ENCODE measurements at regions not wholly inside any gene's neighbourhood (a gene's known extent, or its start where the extent isn't known, plus 50 kb on each side); places are given as distances from the start of the nearest gene placed in this dataset.

GRCh38 chr16:62644030-62644812 is 608.0 kb upstream of the CDH8 start:
- DNase-seq (ENCODE audit: low spot score): no peak

- DNase-seq (ENCODE audit: low spot score): no peak
These were observed 606.4 kb upstream of the CDH8 start for GRCh38 chr16:62642677-62643076.

- DNase-seq (ENCODE audit: low spot score): no peak
These were observed 603.7 kb upstream of the CDH8 start for GRCh38 chr16:62639890-62640289.

- DNase-seq (ENCODE audit: low spot score): no peak
These were observed 603.0 kb upstream of the CDH8 start for GRCh38 chr16:62638964-62639870.

GRCh38 chr16:62638324-62638911 is 602.2 kb upstream of the CDH8 start:
- DNase-seq (ENCODE audit: low spot score): no peak

GRCh38 chr16:62625326-62625725 is 589.1 kb upstream of the CDH8 start:
- DNase-seq (ENCODE audit: low spot score): no peak

- no peak for DNase-seq (ENCODE audit: low spot score)
These were observed 584.0 kb upstream of the CDH8 start for GRCh38 chr16:62620275-62620674.

GRCh38 chr16:62615526-62615925 is 579.3 kb upstream of the CDH8 start:
- DNase-seq (ENCODE audit: low spot score): no peak

GRCh38 chr16:62610291-62610690 is 574.1 kb upstream of the CDH8 start:
- no peak for DNase-seq (ENCODE audit: low spot score)

GRCh38 chr16:62602790-62603189 is 566.6 kb upstream of the CDH8 start:
- no peak for DNase-seq (ENCODE audit: low spot score)

- no peak for DNase-seq (ENCODE audit: low spot score)
These were observed 561.6 kb upstream of the CDH8 start for GRCh38 chr16:62597875-62598274.

- no peak for DNase-seq (ENCODE audit: low spot score)
These were observed 560.3 kb upstream of the CDH8 start for GRCh38 chr16:62596584-62596983.

- no peak for DNase-seq (ENCODE audit: low spot score)
These were observed 559.9 kb upstream of the CDH8 start for GRCh38 chr16:62596125-62596524.

GRCh38 chr16:62586128-62586862 is 550.1 kb upstream of the CDH8 start:
- DNase-seq (ENCODE audit: low spot score): no peak

GRCh38 chr16:62585041-62585545 is 548.9 kb upstream of the CDH8 start:
- DNase-seq (ENCODE audit: low spot score): no peak

- no peak for DNase-seq (ENCODE audit: low spot score)
These were observed 547.2 kb upstream of the CDH8 start for GRCh38 chr16:62583414-62583813.

- no peak for DNase-seq (ENCODE audit: low spot score)
These were observed 537.2 kb upstream of the CDH8 start for GRCh38 chr16:62573466-62573865.

- no peak for DNase-seq (ENCODE audit: low spot score)
These were observed 532.7 kb upstream of the CDH8 start for GRCh38 chr16:62568926-62569325.

GRCh38 chr16:62565706-62566105 is 529.5 kb upstream of the CDH8 start:
- no peak for DNase-seq (ENCODE audit: low spot score)

- DNase-seq (ENCODE audit: low spot score): no peak
These were observed 528.1 kb upstream of the CDH8 start for GRCh38 chr16:62564291-62564690.

- no peak for DNase-seq (ENCODE audit: low spot score)
These were observed 525.9 kb upstream of the CDH8 start for GRCh38 chr16:62562121-62562520.

GRCh38 chr16:62549875-62550274 is 513.6 kb upstream of the CDH8 start:
- DNase-seq (ENCODE audit: low spot score): no peak

Data from AG08396 (cell line).